ENCODE measurements at regions not wholly inside any gene's neighbourhood (a gene's known extent, or its start where the extent isn't known, plus 50 kb on each side); places are given as distances from the start of the nearest gene placed in this dataset.

DNA sequence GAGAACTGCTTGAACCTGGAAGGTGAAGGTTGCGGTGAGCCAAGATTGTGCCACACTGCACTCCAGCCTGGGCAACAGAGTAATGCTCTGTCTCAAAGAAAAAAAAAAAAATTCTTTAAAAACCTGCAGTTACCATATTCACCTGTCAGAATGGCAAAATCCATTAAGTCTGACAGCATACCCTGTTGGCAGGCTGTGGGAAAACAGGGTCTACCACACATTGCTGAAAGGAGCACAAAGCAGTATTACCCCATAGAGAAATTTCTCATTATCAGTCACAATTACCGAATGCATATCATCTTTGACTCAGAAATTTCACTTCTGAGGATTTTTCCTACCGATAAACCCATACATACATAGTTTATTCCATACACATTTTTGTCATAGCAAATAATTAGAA, 264.1 kb upstream of the SLCO3A1 start:
- Histone ChIP-seq H3K9me3 (ENCODE audit: control insufficient read depth in 2 of 2, insufficient read depth in 1 of 2, low read depth in 1 of 2, low read length in 1 of 2) (no peaks in the 10 kb centered on the region), H3K36me3 (ENCODE audit: control insufficient read depth in 3 of 3, insufficient read depth in 2 of 3, low read depth in 1 of 3, low read length in 3 of 3) (no peaks in the 10 kb centered on the region), H3K4me3 (ENCODE audit: low read depth in 1 of 3, low read length in 3 of 3) (no peak overlapping the region), H3K4me1 (ENCODE audit: control insufficient read depth in 3 of 3, insufficient read depth in 2 of 3, low read depth in 1 of 3, low read length in 2 of 3) (no peaks in the 10 kb centered on the region), H3K27ac (ENCODE audit: low read depth in 1 of 3, low read length in 2 of 3) (no peak overlapping the region), H3K27me3 (ENCODE audit: control insufficient read depth in 3 of 3, insufficient read depth in 3 of 3, low read length in 3 of 3) (no peaks in the 10 kb centered on the region)
- DNase-seq (no peak), FAIRE-seq (no peak)
- WGBS, 3 donors: 72 to 90% (median 83%) methylated on average over 3 of the region's 3 CpGs

DNA sequence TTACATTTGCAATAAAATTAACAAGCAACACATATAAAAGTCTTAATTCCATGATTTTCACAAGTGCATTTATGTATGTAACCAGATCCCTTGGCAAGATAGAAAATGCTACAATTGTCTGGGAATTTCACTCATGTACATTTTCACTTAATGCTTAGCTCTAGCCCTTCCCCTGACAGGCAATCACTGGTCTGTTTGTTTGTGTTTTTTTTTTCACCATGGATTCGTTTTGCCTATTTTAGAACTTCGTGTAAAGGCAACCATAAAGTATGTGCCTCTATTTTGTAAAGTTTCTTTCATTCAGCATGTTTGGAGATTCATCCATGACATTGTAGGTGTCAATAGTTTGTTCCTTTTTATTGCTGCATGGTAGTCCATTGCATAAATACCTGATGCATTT, 260.9 kb upstream of the SLCO3A1 start:
- DNase-seq: no peak
- H3K4me3 ChIP-seq (ENCODE audit: low read depth in 1 of 3, low read length in 3 of 3): no peak overlapping the region
- H3K27me3 ChIP-seq (ENCODE audit: control insufficient read depth in 3 of 3, insufficient read depth in 3 of 3, low read length in 3 of 3): no peaks in the 10 kb centered on the region
- WGBS, 3 donors: 52 to 64% (median 61%) methylated on average over 2 of the region's 2 CpGs
- H3K27ac ChIP-seq (ENCODE audit: low read depth in 1 of 3, low read length in 2 of 3): no peak overlapping the region
- no peaks in the 10 kb centered on the region for H3K9me3 ChIP-seq (ENCODE audit: control insufficient read depth in 2 of 2, insufficient read depth in 1 of 2, low read depth in 1 of 2, low read length in 1 of 2)
- no peaks in the 10 kb centered on the region for H3K4me1 ChIP-seq (ENCODE audit: control insufficient read depth in 3 of 3, insufficient read depth in 2 of 3, low read depth in 1 of 3, low read length in 2 of 3)
- FAIRE-seq: no peak
- H3K36me3 ChIP-seq (ENCODE audit: control insufficient read depth in 3 of 3, insufficient read depth in 2 of 3, low read depth in 1 of 3, low read length in 3 of 3): no peaks in the 10 kb centered on the region

DNA sequence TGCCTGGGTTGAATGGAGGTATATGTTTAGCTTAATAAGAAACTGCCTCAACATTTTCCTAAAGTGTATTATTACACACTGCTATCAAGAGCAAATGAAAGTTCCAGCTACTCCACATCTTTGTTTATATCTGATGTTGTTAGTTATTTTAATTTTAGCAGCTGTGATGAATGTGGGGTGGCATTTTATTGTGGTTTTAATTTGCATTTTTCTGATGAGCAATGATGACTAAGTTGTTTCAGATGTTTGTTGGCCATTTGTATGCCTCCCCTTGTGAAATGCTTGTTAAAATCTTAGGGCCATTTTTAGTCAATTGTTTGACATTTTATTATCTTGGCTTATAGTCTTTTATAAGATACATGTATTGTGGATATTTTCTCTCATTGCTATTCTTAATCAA, 260.4 kb upstream of the SLCO3A1 start:
- no peaks in the 10 kb centered on the region for H3K36me3 ChIP-seq (ENCODE audit: control insufficient read depth in 3 of 3, insufficient read depth in 2 of 3, low read depth in 1 of 3, low read length in 3 of 3)
- H3K27me3 ChIP-seq (ENCODE audit: control insufficient read depth in 3 of 3, insufficient read depth in 3 of 3, low read length in 3 of 3): no peaks in the 10 kb centered on the region
- no peaks in the 10 kb centered on the region for H3K9me3 ChIP-seq (ENCODE audit: control insufficient read depth in 2 of 2, insufficient read depth in 1 of 2, low read depth in 1 of 2, low read length in 1 of 2)
- H3K4me3 ChIP-seq (ENCODE audit: low read depth in 1 of 3, low read length in 3 of 3): no peak overlapping the region
- no peak for FAIRE-seq
- no peak for DNase-seq
- no peak overlapping the region for H3K27ac ChIP-seq (ENCODE audit: low read depth in 1 of 3, low read length in 2 of 3)
- no peaks in the 10 kb centered on the region for H3K4me1 ChIP-seq (ENCODE audit: control insufficient read depth in 3 of 3, insufficient read depth in 2 of 3, low read depth in 1 of 3, low read length in 2 of 3)

DNA sequence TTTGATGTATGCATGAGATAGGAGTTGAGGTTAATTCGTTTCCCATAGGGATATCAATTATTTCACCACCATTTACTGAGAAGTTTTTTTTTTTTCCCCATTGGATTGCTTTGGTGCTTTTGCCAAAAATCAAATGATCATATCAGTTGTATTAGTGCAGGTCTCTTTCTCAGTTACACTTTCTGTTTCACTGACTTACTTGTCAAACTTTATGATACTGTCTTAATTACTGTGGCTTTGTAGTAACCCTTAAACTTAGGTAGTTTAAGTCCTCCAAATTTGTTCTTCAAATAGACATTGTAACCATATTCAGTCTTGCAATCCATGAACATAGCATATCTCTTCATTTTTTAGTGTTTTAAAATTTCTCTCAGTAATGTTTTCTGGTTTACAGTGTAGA, 259.9 kb upstream of the SLCO3A1 start:
- DNase-seq (no peak), FAIRE-seq (no peak)
- WGBS, 3 donors: 6 to 45% (median 9%) methylated on average over 1 of the region's 1 CpG
- Histone ChIP-seq H3K27me3 (ENCODE audit: control insufficient read depth in 3 of 3, insufficient read depth in 3 of 3, low read length in 3 of 3) (peaks cover 0 to 3% (median 0%) of the 10 kb centered on the region in 3 donors), H3K4me3 (ENCODE audit: low read depth in 1 of 3, low read length in 3 of 3) (no peak overlapping the region), H3K4me1 (ENCODE audit: control insufficient read depth in 3 of 3, insufficient read depth in 2 of 3, low read depth in 1 of 3, low read length in 2 of 3) (no peaks in the 10 kb centered on the region), H3K9me3 (ENCODE audit: control insufficient read depth in 2 of 2, insufficient read depth in 1 of 2, low read depth in 1 of 2, low read length in 1 of 2) (no peaks in the 10 kb centered on the region), H3K27ac (ENCODE audit: low read depth in 1 of 3, low read length in 2 of 3) (no peak overlapping the region), H3K36me3 (ENCODE audit: control insufficient read depth in 3 of 3, insufficient read depth in 2 of 3, low read depth in 1 of 3, low read length in 3 of 3) (no peaks in the 10 kb centered on the region)

DNA sequence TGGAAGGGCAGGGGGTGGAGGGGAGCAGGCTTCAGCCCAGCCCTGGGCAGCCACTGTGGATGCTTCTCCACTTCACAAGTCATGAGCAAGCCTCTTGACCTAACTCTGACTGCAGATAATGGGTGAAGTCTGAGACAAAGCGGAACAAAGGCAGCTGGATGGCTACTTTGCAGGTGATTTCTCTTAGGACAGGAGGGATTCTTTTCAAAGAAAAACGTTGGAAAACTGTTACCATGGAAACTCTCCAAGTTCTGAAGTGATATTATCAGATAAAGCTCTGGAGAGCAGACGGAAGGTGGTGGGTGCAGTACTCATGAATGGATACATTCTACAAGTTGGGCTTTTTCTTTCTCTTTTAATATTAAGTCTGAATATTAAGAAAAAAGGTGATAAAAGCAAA, 254.2 kb upstream of the SLCO3A1 start:
- DNase-seq (no peak), FAIRE-seq (no peak)
- peaks cover 0 to 4% (median 4%) of the 10 kb centered on the region in 3 donors for H3K27me3 ChIP-seq (ENCODE audit: control insufficient read depth in 3 of 3, insufficient read depth in 3 of 3, low read length in 3 of 3)
- no peaks in the 10 kb centered on the region for H3K9me3 ChIP-seq (ENCODE audit: control insufficient read depth in 2 of 2, insufficient read depth in 1 of 2, low read depth in 1 of 2, low read length in 1 of 2)
- H3K27ac ChIP-seq (ENCODE audit: low read depth in 1 of 3, low read length in 2 of 3): no peak overlapping the region
- H3K4me3 ChIP-seq (ENCODE audit: low read depth in 1 of 3, low read length in 3 of 3): no peak overlapping the region
- 56 to 61% (median 59%) methylated on average over 3 of the region's 3 CpGs for WGBS, 3 donors
- no peaks in the 10 kb centered on the region for H3K36me3 ChIP-seq (ENCODE audit: control insufficient read depth in 3 of 3, insufficient read depth in 2 of 3, low read depth in 1 of 3, low read length in 3 of 3)
- H3K4me1 ChIP-seq (ENCODE audit: control insufficient read depth in 3 of 3, insufficient read depth in 2 of 3, low read depth in 1 of 3, low read length in 2 of 3): no peaks in the 10 kb centered on the region

DNA sequence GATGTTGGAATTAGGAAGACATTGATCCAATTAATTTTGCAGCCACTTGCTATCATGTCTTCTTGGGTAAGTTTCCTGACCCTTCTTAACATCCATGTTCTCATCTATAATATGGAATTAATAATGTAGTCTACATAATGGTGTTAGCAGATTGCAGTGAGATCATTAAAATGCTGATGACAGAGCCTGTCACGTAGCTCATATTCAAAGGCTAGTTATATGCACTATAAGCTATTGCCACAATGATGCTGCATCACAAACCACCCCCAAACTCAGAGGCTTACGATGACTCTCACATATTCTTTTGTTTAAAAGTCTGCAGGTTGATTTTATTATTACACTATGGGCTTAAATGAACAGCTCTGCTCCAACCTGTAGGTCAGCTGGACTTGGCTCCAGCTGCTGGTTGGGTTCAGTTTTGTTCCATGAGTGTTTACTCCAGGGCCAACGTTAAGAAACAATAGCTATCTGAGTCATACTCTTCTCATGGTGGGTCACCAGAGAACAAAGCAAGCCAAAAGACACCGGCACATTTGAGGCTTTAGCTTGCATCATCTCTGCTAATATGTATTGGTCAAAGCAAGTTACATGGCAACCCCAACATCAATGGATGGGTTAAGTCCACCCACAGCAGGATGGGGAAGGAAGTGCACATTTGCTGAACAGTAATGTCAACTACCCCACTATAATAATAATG, 250.0 kb upstream of the SLCO3A1 start:
- FAIRE-seq: no peak
- no peak overlapping the region for H3K4me3 ChIP-seq (ENCODE audit: low read depth in 1 of 3, low read length in 3 of 3)
- 63 to 78% (median 75%) methylated on average over 4 of the region's 4 CpGs for WGBS, 3 donors
- no peak overlapping the region for H3K27ac ChIP-seq (ENCODE audit: low read depth in 1 of 3, low read length in 2 of 3)
- DNase-seq: no peak
- no peaks in the 10 kb centered on the region for H3K4me1 ChIP-seq (ENCODE audit: control insufficient read depth in 3 of 3, insufficient read depth in 2 of 3, low read depth in 1 of 3, low read length in 2 of 3)
- no peaks in the 10 kb centered on the region for H3K9me3 ChIP-seq (ENCODE audit: control insufficient read depth in 2 of 2, insufficient read depth in 1 of 2, low read depth in 1 of 2, low read length in 1 of 2)
- H3K27me3 ChIP-seq (ENCODE audit: control insufficient read depth in 3 of 3, insufficient read depth in 3 of 3, low read length in 3 of 3): peaks cover 0 to 4% (median 2%) of the 10 kb centered on the region in 3 donors
- no peaks in the 10 kb centered on the region for H3K36me3 ChIP-seq (ENCODE audit: control insufficient read depth in 3 of 3, insufficient read depth in 2 of 3, low read depth in 1 of 3, low read length in 3 of 3)

DNA sequence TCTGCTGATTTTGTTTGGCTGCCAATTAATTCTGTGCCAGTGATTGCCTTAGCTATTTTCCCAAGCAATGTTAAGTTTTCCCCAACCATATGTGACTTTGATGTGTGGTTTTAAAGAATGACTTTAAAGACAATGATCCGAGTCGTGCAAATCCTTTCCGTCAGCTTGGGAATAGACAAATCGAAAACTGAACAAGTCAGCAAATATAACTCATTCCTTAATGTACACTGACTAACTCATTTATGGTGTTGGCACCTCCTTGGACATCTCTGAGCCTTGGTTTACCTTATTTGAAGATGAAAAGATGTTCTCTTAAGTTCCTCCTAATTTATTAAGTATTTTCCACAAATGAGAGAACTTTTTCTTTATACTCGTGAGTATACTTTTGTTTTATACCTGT, 249.4 kb upstream of the SLCO3A1 start:
- FAIRE-seq: no peak
- WGBS, 3 donors: 73 to 80% (median 77%) methylated on average over 5 of the region's 5 CpGs

DNA sequence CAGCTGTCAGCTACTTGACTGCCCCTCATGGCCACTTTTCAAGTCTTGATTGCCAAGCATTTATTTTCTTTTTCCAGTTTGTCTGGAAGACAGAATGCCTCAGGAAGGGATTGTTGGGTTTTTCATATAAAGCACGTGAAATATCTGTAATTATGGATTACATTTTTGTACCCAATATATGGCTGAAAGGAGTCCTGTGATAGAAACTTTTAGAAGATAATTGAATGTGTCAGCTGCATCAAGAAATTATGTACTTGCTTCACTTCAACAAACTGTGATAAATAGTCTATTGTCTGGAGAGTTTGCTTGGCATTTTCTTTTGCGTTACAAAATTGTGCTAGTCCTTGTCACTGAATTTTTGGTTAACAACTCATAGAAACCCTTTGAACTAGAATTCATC, 247.9 kb upstream of the SLCO3A1 start:
- DNase-seq (no peak), FAIRE-seq (no peak)
- H3K36me3 ChIP-seq (ENCODE audit: control insufficient read depth in 3 of 3, insufficient read depth in 2 of 3, low read depth in 1 of 3, low read length in 3 of 3): no peaks in the 10 kb centered on the region
- H3K27me3 ChIP-seq (ENCODE audit: control insufficient read depth in 3 of 3, insufficient read depth in 3 of 3, low read length in 3 of 3): no peaks in the 10 kb centered on the region
- H3K9me3 ChIP-seq (ENCODE audit: control insufficient read depth in 2 of 2, insufficient read depth in 1 of 2, low read depth in 1 of 2, low read length in 1 of 2): no peaks in the 10 kb centered on the region
- H3K4me1 ChIP-seq (ENCODE audit: control insufficient read depth in 3 of 3, insufficient read depth in 2 of 3, low read depth in 1 of 3, low read length in 2 of 3): no peaks in the 10 kb centered on the region
- no peak overlapping the region for H3K4me3 ChIP-seq (ENCODE audit: low read depth in 1 of 3, low read length in 3 of 3)
- 69 to 87% (median 84%) methylated on average over 2 of the region's 2 CpGs for WGBS, 3 donors
- no peak overlapping the region for H3K27ac ChIP-seq (ENCODE audit: low read depth in 1 of 3, low read length in 2 of 3)

More for the DNA sequence above, 249.4 kb upstream of the SLCO3A1 start:
- Histone ChIP-seq H3K4me1 (ENCODE audit: control insufficient read depth in 3 of 3, insufficient read depth in 2 of 3, low read depth in 1 of 3, low read length in 2 of 3) (no peaks in the 10 kb centered on the region), H3K27ac (ENCODE audit: low read depth in 1 of 3, low read length in 2 of 3) (no peak overlapping the region), H3K36me3 (ENCODE audit: control insufficient read depth in 3 of 3, insufficient read depth in 2 of 3, low read depth in 1 of 3, low read length in 3 of 3) (no peaks in the 10 kb centered on the region), H3K4me3 (ENCODE audit: low read depth in 1 of 3, low read length in 3 of 3) (no peak overlapping the region), H3K9me3 (ENCODE audit: control insufficient read depth in 2 of 2, insufficient read depth in 1 of 2, low read depth in 1 of 2, low read length in 1 of 2) (no peaks in the 10 kb centered on the region), H3K27me3 (ENCODE audit: control insufficient read depth in 3 of 3, insufficient read depth in 3 of 3, low read length in 3 of 3) (no peaks in the 10 kb centered on the region)
- DNase-seq: no peak

DNA sequence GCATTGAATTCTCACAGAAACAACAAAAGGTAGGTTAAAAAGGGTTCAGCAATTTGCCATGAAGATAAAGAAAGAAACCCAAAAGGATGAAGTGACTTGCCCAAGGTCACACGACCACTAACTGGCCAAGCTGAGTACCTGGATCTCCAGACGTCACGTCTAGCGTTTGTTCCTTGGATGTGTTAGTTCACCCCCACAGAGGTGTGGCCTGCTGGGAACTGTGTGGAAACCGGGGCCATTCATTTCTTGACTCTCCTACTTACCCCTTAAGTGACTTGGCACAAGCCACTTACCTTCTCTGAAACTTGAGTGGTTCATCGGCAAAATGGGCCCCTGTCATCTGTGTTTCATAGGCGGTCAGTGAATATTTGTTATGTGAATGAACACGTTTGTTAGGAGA, 244.3 kb upstream of the SLCO3A1 start:
- DNase-seq (no peak), FAIRE-seq (no peak)
- Histone ChIP-seq H3K27ac (ENCODE audit: low read depth in 1 of 3, low read length in 2 of 3) (no peak overlapping the region), H3K9me3 (ENCODE audit: control insufficient read depth in 2 of 2, insufficient read depth in 1 of 2, low read depth in 1 of 2, low read length in 1 of 2) (no peaks in the 10 kb centered on the region), H3K27me3 (ENCODE audit: control insufficient read depth in 3 of 3, insufficient read depth in 3 of 3, low read length in 3 of 3) (no peaks in the 10 kb centered on the region), H3K4me3 (ENCODE audit: low read depth in 1 of 3, low read length in 3 of 3) (no peak overlapping the region), H3K36me3 (ENCODE audit: control insufficient read depth in 3 of 3, insufficient read depth in 2 of 3, low read depth in 1 of 3, low read length in 3 of 3) (no peaks in the 10 kb centered on the region), H3K4me1 (ENCODE audit: control insufficient read depth in 3 of 3, insufficient read depth in 2 of 3, low read depth in 1 of 3, low read length in 2 of 3) (no peaks in the 10 kb centered on the region)
- WGBS, 3 donors: 74 to 82% (median 74%) methylated on average over 8 of the region's 8 CpGs

Measured in small intestine (tissue), 7 donors.